GM18508 (cell line): ENCODE measurements at regions not wholly inside any gene's neighbourhood (a gene's known extent, or its start where the extent isn't known, plus 50 kb on each side); places are given as distances from the start of the nearest gene placed in this dataset.
"Not testable (repeated sequence)": the region's sequence is repeated elsewhere in the genome, so short reads cannot be mapped to it uniquely, and the experiment has no call there.

Experiments used
- ATAC-seq: cut with Tn5 transposase; IDR thresholded peaks from one replicate; pipeline ENCODE4 v1.9.1; 2021; ENCODE audit warnings: moderate number of reproducible peaks; ENCODE audit not compliant: insufficient read depth, unreplicated experiment

- no peak for ATAC-seq
Observed at GRCh38 chr10:44280226-44281014, 104.5 kb downstream of the CXCL12 start.

- ATAC-seq: no peak
Observed at GRCh38 chr10:44279426-44280126, 105.3 kb downstream of the CXCL12 start.

DNA sequence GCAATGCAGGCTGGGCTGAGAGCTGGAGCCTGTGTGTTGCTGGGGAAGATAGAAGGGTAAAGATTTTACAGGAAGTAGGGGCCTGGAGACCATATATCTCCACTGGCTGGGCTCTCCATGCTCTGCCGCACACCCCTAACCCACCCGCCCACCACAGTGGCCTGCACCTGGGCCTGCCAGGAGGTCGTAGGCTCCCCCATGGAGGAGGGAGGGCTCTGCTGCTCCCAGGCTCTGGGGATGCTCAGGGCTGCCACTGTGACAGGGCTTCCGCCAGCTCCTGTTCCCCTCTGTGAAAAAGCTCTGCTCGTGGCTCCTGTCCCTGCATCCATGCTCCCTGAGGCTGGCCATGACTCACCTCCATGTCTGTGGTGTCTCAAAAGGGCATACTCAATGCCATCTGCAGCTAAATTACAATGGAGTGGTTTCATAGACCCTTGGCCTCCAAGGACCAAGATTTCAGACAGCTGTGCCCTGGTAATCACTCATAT is 106.0 kb downstream of the CXCL12 start:
- ATAC-seq: no peak

DNA sequence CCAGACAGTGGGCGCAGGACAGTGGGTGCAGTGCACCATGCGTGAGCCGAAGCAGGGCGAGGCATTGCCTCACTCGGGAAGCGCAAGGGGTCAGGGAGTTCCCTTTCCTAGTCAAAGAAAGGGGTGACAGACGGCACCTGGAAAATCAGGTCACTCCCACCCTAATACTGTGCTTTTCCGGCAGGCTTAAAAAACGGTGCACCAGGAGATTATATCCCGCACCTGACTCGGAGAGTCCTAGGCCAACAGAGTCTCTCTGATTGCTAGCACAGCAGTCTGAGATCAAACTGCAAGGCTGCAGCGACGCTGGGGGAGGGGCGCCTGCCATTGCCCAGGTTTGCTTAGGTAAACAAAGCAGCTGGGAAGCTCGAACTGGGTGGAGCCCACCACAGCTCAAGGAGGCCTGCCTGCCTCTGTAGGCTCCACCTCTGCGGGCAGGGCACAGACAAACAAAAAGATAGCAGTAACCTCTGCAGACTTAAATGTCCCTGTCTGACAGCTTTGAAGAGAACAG is 116.4 kb downstream of the CXCL12 start:
- ATAC-seq: not testable (repeated sequence)

DNA sequence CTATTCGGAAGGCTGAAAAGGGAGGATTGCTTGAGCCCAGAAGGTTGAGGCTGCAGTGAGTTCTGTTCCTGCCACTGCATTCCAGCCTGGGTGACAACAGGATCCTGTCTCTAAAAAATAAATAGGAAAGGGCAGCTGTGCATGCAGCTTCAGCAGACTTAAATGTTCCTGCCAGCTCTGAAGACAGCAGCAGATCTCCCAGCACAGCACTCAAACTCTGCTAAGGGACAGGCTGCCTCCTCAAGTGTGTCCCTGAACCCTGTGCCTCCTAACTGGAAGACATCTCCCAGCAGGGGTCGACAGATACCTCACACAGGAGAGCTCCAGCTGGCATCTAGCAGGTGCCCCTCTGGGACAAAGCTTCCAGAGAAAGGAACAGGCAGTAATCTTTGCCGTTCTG is 117.9 kb downstream of the CXCL12 start:
- no peak for ATAC-seq

DNA sequence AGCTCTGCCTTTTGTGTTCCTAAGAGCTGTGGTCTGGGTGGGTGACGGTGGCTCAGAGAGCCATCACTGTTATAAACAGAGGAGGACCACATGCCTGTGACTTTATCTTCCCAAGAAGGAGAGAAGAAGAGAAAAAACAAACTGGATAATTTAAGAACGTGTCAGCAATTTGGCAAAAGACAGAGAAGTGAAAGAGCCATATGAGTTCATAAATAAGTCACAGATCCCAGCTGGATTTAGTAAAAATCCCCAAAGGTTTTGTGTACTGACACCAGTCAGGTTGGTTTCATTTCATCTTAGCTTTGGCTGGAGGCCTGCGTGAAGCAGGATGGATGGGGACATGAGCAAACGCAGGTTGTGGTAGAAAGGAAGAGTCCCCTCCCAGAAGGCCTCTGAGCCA is 120.7 kb downstream of the CXCL12 start:
- ATAC-seq: no peak

- ATAC-seq: no peak
Observed at GRCh38 chr10:44263771-44264170, 121.1 kb downstream of the CXCL12 start.

DNA sequence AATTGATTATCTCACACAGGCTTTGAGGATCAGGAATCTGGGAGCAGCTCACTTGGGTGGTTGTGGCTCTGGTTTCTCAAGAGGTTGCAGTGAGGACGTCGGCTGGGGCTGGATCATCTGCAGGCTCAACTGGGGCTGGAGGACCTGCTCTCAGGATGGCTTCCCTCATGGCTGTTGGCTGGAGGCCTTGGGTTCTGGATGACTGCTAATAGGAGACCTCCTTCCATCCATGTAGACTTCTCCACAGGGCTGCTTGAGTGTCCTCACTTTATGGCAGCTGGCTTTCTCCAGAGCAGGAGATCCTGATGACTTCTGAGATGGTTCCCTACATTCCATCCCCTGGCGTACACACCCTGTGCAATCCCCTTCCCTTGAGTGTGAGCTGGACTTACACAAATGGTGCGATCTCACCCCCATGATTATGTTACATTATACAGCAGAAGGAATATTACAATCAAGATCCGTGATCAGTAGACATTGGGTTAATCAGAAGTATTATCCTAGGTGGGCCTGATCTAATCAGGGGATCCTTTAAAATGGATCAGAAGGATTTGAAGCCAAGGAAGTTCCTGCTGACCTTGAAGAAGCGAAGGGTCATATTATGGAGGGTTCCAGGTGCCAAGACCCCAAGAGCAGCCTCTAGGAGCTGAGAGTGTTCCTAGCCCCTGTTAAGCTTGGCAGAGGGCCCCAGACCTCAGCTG is 122.2 kb downstream of the CXCL12 start:
- ATAC-seq: no peak

DNA sequence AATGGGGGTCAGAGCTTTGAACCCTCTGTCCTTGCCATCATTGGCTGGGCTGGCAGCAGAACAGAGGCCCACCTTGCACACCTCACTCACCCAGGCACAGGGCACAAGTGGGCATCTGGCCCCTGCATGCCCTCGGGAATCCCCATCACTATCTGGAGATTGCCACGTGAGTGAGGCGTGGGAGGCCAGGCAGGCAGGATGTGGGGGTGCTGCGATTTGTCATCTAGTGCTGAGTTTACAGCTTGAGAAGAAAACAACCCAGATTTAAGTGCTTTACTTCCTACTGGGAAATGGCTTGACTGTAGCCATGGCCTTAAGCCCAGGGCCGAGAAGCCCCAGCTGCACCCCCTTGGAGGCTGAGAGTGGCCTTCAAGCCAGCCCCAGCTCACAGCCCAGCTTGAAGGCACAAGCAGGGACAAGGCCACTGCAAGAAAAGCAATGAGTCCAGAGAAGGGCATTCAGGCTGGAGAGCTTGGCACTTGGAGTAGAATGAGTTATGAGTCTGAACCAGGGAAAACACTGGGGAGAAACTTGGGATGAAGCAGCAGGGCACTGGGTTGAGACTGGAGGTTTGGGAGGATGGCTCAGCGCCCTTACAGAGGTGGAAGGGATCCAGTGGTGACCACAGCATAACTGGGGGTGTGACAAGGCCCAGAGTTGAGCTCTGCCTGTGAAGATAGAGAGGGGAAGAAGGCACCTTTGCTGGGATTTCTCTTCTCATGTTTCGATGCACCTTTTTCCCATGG is 123.0 kb downstream of the CXCL12 start:
- no peak for ATAC-seq

GRCh38 chr10:44261296-44261695 is 123.6 kb downstream of the CXCL12 start:
- ATAC-seq: no peak

DNA sequence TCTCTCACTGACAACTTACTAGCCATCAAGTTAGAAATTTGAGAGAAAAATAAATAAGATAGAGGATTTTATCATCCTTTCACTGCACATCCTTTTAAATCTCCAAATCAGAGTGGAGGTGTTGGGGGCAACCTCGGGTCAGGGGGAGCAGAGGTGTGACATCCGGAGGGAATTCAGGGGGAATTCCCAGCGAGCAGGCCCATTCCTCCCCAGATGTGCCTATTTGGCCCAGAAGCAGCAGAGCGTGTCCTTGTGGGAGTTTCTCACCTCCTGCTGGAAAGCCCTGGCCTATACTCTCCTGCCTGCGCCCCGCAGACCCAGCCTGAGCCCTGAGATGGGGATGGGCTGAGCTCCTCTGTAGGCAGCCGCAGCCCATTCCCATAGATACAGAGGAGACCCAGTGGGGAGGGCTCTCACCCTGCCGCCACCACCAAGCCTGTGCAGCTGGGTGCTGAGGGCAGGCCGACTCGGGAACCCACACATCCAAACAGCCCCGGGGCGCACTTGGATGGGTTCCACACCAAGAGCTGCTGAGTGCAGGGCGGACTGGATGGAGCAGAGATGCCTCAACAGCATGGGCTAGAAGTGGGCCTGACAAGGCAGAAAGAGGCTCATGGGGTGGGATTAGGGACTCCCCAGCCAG is 124.5 kb downstream of the CXCL12 start:
- no peak for ATAC-seq

DNA sequence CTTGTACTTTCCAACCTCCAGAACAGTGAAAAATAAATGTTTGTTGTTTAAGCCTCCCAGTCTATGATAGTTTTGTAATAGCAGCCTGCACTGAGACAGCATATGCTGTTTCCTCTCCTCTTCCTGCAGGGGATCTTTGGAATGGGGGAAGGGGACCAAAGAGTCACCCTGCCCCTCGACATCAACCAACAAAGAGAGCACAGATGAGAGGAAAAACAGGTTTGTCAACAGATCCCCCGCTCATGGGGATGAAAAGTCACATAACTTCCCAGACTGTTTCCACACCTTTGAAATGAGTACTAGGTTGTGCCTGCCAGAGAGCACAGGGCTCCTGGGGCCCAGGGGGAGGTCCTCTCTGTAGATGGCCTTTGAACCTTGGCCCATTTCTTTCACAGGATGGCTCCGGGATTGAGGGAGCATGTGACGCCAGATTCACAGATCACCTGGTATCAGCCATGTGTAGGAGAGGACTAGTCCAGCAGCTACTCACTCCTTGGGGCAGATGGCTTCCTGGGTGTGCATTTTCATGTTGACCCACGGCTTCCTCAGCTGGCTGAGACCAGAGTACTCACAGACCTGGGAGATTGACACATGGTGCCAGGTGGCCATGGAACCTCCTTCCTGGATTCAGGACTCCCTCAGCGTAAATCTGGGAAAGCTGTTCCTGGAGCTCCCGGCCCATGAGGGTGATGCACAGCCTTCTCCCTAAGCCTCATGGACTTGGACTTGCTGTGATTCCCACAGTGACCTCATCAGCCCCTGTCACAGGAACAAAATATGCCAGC is 125.6 kb downstream of the CXCL12 start:
- no peak for ATAC-seq

GRCh38 chr10:44258460-44259089 is 126.3 kb downstream of the CXCL12 start:
- no peak for ATAC-seq

- no peak for ATAC-seq
Observed at GRCh38 chr10:44258019-44258418, 126.9 kb downstream of the CXCL12 start.

- no peak for ATAC-seq
Observed at GRCh38 chr10:44253769-44254462, 131.0 kb downstream of the CXCL12 start.

DNA sequence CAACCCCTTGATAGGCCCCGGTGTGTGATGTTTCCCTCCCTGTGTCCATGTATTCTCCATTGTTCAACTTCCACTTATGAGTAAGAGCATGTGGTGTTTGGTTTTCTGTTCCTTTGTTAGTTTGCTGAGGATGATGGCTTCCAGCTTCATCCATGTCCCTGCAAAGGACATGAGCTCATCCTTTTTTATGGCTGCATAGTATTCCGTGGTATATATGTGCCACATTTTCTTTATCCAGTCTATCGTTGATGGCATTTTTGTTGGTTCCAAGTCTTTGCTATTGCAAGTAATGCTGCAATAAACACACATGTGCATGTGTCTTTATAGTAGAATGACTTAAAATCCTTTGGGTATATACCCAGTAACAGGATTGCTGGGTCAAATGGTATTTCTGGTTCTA is 132.3 kb downstream of the CXCL12 start:
- ATAC-seq: not testable (repeated sequence)

- ATAC-seq: not testable (repeated sequence)
Observed at GRCh38 chr10:44249933-44250332, 135.0 kb downstream of the CXCL12 start.

GRCh38 chr10:44249490-44249889 is 135.4 kb downstream of the CXCL12 start:
- ATAC-seq: no peak
